ENCODE measurements at regions not wholly inside any gene's neighbourhood (a gene's known extent, or its start where the extent isn't known, plus 50 kb on each side); places are given as distances from the start of the nearest gene placed in this dataset.
"Not testable (repeated sequence)": the region's sequence is repeated elsewhere in the genome, so short reads cannot be mapped to it uniquely, and the experiment has no call there.

DNA sequence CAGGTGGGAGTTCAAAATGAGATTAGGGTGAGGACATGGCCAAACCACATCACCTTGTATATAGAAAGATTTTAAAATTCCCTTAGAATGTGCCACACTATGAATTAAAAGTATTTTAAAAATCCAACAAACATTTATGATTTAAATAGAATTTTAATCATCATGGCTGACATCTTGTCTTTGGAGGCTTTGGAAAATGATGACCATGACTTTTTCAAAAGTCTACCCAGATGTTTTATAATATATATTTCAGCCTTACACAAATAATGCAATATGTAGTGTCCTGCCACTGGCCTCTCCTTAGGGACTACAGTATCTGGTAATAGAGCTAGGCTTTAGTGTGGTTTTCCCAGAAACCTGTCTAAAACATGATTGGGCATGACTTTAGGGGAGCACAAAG, 1353.4 kb upstream of the GOT2 start:
- no peak for DNase-seq

DNA sequence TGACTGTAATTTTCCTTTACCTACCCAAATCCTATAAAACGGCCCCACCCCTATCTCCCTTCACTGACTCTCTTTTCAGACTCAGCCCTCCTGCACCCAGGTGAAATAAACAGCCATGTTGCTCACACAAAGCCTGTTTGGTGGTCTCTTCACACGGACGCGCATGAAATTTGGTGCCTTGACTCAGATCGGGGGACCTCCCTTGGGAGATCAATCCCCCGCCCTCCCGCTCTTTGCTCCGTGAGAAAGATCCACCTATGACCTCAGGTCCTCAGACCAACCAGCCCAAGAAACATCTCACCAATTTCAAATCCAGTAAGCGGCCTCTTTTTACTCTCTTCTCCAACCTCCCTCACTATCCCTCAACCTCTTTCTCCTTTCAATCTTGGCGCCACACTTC, 1344.7 kb upstream of the GOT2 start:
- not testable (repeated sequence) for DNase-seq

DNA sequence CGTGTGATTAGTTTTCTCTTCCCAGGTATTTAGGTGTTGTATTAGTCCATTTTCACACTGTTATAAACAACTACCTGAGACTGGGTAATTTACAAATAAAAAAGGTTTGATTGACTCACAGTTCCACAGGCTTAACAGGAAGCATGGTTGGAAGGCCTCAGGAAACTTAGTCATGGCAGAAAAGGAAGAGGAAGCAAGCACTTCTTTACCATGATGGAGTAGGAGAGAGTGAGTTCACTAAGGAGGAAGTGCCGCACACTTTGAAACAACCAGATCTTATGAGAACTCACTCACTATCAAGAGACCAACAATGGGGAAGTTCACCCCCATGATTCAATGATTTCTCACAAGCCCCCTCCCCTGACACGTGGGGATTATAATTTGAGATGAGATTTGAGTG, 1343.7 kb upstream of the GOT2 start:
- no peak for DNase-seq

DNA sequence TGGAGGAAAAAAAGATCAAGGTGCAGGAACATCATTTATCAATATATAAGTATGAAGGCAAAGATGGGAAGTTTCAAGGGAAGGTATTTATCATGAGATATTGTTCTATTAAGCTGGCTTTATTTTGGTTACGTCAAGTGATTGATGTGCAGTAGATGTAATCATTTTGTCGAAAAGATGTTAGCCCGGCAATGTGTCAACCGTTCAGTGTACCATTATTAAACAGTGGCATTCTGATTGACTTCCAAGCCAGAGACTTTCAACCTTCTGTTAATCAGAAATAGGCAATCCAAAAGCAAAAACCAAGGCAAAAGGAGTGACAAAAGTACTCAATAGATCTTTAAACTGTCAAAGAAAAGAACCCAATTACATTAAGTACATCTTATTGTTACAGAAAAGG, 1340.3 kb upstream of the GOT2 start:
- DNase-seq, result no peak

DNA sequence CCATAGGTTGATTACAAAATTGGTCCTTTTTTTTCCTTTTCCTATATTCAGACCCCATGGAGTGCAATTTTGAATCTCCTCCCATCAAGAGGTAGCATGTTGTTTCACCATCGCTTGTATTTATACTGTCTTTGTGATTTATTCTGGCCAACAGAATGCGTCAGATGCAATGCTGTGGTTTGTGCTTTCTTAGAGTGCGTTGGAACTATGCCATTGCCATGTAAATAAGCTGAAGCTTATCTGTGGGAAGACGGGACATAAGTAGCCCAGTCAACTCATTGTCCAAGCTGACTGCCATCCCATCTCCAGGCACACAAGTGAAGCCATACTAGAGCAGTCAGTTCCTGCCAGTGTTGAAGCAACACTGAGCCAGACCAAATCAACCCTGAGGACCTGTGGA, 1339.3 kb upstream of the GOT2 start:
- DNase-seq, result no peak

DNA sequence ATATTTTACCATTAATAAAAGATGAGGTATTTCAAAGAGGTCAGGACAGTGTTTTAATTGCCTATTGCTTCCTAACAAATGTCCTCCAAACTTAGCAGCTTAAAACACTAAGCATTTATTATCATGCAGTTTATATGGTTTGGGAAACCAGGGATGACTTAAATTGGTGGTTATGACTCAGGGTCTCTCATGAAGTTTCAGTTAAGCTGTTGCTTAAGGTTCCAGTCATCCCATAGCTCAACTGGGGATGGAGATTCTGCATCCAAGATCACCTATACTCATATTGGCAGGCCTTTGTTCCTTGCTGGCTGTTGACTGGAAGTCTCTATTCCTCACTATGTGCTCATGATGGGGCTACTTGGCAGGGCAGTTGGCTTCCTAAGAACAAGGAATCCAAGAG, 1329.9 kb upstream of the GOT2 start:
- DNase-seq, result no peak

DNA sequence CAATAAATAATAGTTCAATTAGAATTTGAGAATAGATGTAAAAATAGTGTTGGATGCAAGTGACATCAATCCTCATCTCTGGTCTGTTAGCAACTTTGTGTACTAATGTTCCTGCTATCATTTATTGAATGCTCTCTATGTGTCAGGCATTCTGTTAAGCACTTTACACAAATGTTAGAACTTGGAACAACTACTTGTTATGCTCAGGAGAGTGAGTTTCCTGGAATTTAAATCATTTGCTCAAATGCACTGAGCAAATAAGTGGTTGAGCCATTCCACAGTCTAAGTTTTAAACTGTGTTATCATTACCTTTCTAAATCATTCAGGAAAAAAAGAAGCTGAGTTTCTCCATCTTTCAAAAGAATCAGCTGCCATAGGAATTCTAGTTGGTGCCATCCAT, 1327.3 kb upstream of the GOT2 start:
- DNase-seq, result no peak

DNA sequence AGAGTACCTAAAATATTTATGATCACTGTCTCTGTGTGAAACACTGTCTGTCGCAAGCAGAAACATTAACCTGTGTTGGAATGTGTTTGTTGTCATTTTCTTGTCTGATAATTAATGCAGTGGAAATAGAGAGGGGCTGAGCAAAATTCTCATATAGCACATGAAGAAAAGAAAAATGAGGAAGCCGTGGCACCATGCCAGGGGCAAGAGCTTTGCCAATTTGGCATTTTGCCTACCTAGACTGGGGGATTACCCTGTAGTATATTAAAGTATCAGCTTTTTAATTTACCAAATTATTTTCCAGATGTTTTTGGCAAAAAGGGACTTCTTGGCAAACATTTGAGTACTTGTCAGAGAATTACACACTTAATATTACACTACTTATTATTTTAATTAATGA, 1326.6 kb upstream of the GOT2 start:
- no peak for DNase-seq

DNA sequence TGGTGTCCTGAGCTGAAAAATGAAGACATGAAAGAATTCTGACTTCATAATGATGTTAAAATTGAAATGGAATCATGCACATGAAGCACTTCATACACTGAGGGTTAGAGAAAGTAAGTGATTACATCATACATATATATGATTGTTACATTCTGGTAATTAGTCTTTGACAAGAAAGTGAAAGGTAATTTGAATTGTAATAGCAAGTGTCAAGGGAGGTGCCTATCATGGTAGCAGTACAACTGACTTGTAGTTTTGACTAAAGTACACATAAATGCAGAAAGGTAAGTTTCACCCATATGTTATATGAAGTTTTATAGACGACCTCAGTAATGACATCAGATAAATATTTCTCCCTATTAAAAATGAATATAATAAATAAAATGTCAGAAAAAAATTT, 1325.0 kb upstream of the GOT2 start:
- no peak for DNase-seq

DNA sequence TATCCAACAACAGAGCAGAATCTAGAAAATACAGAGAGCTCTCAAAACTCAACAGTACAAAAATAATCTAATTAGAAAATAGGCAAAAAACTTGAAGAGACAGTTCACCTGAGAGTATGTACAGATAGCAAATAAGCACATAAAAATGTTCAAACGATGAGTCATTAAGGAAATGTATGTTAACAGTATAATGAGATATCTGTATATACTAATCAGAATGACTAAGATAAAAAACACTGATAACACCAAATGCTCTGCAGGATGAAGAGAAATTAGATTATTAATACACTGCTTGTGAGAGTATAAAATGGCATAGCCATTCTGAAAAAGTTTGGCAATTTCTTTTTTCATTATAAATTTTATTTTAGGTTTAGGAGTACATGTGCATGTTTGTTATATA, 1307.6 kb upstream of the GOT2 start:
- DNase-seq, result no peak

DNA sequence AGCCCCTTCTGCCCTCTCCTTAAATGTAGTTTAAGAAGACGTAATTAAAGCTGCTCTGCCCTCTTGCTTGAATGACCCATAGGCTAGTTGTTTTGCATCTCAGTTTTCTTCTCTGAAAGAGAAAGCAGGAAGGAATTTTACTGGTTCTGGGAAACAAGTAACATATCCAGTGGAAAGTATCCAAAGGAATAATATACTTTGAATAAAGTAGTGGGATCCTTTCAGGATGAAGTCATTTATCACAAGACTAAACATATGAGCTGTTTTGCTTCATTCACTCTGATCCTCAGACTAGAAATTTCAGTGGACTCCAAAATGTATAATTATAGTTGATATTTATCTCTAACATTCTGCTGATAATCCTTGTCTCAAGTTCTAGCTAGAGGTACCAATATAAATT, 1297.6 kb upstream of the GOT2 start:
- no peak for DNase-seq

DNA sequence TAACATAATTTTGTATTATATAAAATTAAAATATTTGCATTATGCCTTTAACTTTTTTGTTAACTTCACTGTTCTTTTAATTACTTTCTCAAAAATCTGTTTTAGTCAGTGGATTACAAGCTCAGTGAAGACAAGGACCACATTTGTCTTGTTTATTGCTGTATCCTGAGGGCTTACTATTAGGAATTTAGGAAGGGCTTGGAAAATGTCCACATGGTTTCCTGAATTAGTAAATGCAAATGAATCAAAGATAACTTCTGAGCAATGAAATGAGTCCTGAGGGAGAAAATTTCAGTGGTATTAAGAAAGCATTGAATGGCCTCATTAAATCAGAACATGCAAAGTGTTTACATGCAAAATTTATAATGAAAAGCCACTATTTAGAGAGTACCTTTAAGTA, 1293.2 kb upstream of the GOT2 start:
- DNase-seq, result no peak

DNA sequence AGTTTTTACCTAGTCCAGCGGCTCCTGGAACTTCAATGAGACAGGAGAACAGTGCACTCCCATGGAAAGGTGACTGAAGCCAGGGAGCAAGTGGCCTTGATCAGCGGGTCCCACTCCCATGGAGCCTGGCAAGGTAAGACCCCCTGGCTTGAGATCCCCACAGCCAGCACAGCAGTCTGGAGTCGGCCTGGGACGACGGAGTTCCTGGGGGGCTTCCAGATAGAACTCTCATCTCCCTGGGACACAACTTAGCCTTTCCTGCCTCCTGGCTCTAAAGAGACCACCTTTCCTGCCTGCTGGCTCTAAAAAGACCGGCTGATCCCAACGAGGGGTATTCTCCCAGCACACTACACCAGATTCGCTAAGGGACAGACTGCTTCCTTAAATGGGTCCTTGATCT, 1279.0 kb upstream of the GOT2 start:
- no peak for DNase-seq

DNA sequence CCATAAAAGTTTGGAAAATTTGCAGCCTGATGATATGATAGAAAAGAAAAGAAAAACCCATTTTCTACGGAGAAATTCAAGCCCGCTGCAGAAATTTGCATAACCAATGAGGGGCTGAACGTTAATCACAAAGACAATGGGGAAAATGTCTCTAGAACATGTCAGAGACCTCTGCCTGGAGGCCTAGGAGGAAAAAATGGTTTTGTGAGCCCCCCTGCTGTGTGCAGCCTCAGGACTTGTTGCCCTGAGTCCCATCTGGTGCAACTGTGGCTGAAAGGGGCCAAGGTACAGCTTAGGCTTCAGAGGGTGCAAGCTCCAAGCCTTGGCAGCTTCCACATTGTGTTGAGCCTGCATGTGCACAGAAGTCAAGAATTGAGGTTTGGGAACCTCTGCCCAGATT, 1267.4 kb upstream of the GOT2 start:
- no peak for DNase-seq

DNA sequence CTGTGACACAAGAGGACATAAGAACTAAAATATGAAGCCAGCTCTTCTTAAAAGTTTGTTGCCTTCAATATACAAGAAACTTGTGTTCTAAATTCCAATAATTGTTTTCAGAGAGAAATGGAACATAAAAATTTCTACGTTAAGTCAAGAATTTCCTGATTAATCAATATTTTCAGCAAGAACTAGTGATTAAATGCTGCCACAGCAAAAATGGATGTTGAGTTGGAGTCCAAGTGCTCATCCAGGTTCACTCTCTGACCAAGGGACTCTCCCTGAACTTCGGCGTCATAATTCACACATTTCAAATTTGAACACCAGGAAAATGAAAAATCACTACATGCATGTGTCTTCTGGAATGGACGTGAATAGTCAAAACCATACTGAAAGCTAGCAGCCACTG, 1263.6 kb upstream of the GOT2 start:
- DNase-seq, result no peak

DNA sequence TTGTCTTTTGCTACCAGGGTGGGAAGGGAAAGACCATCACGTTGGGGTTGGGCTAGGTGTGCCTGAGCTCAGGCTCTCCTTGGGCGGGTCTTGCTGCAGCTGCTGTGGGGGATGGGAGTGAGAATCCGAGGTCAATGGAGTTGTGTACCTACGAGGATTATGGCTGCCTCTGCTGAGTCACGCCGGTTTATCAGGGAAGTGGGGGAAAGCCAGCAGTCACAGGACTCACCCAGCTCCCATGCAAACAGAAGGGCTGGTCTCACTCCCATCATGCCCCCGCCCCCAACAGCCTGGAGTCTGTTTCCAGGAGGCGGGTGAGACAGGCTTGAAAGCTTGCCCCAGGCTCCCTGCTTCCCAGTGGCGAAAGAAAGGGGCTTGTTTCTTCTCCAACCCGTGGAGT, 1259.0 kb upstream of the GOT2 start:
- DNase-seq, result no peak

DNA sequence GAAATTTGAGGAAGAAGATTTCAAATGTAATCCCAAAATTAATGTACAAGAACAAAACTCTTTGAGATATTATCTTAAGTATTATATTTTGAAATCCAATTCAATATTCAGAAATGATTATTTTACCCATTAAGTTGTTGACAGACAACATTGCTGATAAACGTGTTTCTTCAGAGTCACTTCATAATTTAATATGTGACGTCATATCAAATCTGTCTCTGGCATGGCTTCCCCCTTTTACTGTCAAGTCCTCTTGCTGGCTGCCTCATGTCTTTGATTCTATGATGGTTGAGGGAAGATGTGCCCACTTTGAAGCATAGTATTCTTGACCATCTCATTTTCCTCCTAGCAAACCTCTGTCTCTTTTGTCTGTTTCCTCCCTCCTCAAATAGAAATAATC, 1257.1 kb upstream of the GOT2 start:
- DNase-seq, result no peak

DNA sequence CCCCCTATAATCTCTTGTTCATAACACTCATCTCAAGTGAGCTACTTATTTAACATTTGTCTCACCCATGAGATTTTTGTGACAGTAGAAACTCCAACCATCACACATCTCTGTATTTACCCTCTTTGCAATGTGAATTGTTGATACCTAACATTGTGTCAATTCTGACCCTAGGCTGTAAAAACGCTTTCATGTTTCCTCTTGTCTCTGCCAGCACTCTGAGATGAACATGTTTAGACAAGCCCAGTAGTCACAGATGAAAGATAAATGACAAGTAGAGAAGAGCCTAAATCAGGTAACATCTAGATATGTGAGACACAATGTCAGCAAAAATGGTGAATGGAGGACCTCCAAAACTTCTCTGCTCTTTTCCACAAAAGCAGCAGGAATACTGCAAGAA, 1254.5 kb upstream of the GOT2 start:
- no peak for DNase-seq

DNA sequence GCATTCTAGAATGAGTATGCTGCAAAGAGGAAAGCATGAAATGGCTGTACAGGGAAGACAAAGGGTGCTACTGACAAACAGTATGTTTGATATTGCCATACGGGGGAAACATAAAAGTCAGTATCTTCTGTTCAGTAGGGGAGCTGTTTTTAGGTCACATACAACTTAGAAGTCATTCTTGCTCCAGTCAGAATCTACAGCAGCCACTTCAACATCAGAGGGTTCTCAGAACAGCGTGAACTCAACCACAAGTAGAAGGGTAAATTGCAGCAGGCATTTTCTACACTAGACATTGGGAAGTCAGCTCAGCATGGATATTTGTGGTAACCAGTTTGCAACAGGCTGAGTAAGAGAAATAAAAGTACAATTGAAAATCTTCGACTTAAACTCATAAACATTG, 1241.8 kb upstream of the GOT2 start:
- DNase-seq, result no peak

DNA sequence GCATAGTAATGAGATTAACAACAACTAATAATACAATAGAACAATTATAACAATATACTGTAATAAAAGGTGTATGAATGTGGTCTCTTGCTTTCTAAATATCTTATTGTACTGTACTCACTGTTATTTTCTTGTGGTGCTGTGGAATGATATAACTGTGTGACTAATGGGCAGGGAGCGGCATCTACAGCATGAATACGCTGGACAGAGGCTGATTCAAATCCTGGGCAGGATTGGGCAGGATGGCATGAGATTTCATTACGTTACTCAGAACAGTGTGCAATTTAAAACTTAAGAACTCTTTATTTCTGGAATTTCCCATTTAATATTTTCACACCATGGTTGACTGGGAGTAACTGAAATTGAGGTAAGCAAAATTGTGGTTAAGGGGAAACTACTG, 1239.8 kb upstream of the GOT2 start:
- no peak for DNase-seq

DNA sequence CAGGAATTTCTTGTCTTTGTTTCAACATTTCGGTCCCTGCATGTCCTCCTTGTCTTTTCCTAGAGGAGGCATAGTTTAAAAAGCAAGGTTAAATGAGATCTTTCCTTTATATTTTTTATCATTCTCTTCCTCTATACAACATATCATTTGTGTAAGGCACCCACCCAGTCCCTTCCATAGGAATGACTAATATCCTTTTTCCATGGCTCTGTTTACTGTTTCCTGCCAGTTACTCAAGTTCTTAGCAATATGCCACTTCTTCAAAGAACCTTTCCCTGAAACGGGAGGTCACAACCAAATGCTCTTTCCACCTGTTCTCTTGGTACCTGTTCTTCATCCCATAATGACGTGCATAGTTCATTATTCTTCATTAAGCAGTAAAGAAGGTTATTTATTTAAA, 1237.1 kb upstream of the GOT2 start:
- no peak for DNase-seq

DNA sequence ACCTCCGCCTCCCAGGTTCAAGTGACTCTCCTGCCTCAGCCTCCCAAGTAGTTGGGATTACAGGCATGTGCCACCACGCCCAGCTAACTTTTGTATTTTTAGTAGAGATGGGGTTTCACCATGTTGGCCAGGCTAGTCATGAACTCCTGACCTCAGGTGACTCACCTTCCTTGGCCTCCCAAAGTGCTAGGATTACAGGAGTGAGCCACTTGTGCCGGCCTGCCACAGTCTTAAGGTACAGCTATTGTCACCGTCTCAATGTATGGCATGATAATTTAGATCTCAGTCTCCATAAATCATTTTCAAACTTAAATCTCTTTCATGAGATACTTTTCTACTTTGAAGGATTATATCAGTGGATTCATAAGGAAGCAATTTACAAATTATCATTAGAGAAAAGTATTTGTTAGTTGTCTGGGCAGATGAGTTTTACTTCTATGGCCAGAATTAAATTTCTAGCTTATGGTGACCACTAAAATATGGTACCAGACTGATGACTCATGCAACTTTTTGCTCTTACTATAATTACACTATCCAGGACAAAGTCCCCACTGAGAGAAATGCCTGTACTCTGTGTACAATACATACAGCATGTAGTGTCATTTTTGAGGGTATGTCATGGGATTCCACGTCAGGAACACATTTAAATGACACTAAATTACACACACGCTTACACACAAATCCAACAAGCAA, 1230.3 kb upstream of the GOT2 start:
- no peak for DNase-seq

DNA sequence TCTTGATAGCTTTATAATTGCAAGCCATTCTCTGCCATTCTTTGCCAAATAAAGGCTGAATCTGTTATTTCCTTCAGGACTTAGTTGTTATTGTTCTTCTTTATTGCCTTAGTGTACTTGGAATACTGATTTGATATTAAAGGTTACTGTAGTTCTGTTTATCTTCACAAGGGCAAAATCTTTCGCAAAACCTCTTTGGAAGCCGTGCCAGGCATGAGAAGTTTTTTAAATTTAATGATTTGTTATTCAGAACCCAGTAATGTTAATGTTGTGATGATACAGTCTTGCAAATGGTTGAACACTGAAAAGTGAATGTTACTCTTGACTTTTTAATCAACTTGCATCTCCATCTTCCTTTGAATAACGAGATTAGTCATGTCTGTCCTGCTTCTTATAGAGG, 1225.2 kb upstream of the GOT2 start:
- no peak for DNase-seq

DNA sequence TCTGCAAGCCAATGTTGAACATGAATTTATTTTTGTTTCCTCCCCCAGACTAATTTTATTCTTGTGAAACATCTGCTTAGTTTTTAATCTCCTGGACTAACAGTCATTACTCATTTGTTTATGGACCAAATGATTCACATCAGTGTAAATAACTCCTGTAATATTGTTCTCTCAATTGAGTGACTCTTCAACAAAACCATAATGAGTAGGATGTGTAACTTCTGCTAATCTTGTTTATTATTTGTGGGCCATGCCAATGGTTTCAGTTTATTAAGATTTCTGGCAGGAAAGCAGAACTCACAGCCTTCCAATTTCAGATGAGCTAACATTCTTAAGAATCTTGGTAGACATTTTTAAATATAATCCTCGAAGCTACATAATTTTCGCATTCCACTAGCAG, 1216.3 kb upstream of the GOT2 start:
- no peak for DNase-seq

DNA sequence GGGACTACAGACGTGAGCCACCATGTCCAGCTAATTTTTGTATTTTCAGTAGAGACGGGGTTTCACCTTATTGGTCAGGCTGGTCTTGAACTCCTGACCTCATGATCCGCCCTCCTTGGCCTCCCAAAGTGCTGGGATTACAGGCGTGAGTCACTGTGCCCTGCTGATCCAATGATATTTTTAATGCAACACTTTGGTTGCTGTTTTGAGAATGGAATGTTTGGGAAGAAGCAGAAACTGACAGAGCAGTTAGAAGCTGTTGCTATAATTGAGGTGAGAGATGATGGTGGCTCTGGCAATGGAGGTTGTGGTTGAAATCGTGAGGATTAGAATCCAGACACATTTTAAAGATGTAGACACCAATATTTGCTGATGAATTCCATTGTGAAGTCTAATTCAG, 1209.9 kb upstream of the GOT2 start:
- not testable (repeated sequence) for DNase-seq

DNA sequence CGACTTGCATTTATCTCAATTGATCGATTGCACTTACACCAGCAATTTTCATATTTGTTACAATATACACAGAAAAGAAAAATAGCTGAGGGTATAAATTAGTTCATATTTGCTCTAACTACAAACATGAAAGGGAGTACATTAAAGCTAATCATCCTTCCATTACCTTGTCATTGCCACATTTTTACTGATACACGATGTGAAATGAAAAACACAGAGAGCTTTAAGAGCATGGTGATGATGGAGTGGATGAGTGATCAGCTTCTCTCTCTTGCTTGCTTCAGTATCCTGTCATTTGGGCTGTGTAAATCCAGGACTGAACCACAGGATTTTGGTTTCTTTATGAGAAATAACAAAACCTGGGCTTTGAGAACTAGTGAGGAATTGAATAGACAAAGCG, 1207.5 kb upstream of the GOT2 start:
- DNase-seq, result no peak

All from NCI-H524 treated with DMSO at 0.1 percent for 48 hours (cell line).